Keratinocyte (primary cell): ENCODE measurements at regions not wholly inside any gene's neighbourhood (a gene's known extent, or its start where the extent isn't known, plus 50 kb on each side); places are given as distances from the start of the nearest gene placed in this dataset.

ENCODE experiments used
- DNase-seq: peaks from one replicate; pipeline ENCODE4 v3.0.0-alpha.2; 2011; ENCODE audit warnings: low read depth, missing footprints, low spot score
- FAIRE-seq: peaks from 2 replicates; lab custom pipeline; 2011; peaks lifted over from hg19 to GRCh38; lab: Jason Lieb, UNC
- H2AFZ ChIP-seq: 2 replicates; pipeline ENCODE4 v1.6.0; 2012; ENCODE audit warnings: low read length, control low read depth, inconsistent platforms; ENCODE audit not compliant: control insufficient read depth
- H3K27ac ChIP-seq: 2 replicates; pipeline ENCODE4 v1.5.1; 2011; ENCODE audit warnings: low read length; ENCODE audit not compliant: control insufficient read depth, insufficient read depth
- H3K27me3 ChIP-seq: 3 replicates; pipeline ENCODE4 v1.6.0; 2011; ENCODE audit warnings: low read length; ENCODE audit not compliant: control insufficient read depth, insufficient read depth; ENCODE audit errors: extremely low read depth
- H3K36me3 ChIP-seq, 2 experiments: 2 replicates in 1 of 2; 3 replicates in 1 of 2; pipeline ENCODE4 v1.5.1; 2011; ENCODE audit warnings: low read length in 2 of 2, mild to moderate bottlenecking in 1 of 2; ENCODE audit not compliant: control insufficient read depth in 2 of 2, insufficient read depth in 2 of 2; ENCODE audit errors: extremely low read depth in 1 of 2
- H3K4me1 ChIP-seq: 3 replicates; pipeline ENCODE4 v1.5.1; 2011; ENCODE audit warnings: low read length; ENCODE audit not compliant: control insufficient read depth, insufficient read depth; ENCODE audit errors: extremely low read depth
- H3K4me2 ChIP-seq: 3 replicates; pipeline ENCODE4 v1.6.0; 2011; ENCODE audit warnings: low read depth, low read length; ENCODE audit not compliant: control insufficient read depth, insufficient read depth; ENCODE audit errors: extremely low read depth
- H3K4me3 ChIP-seq, 3 experiments: fragments of 200-600 bp in 1 of 3; sonication (generic) in 1 of 3; 2 replicates in 2 of 3; 3 replicates in 1 of 3; pipeline ENCODE4 v1.5.1; 2011 to 2016; ENCODE audit warnings: low read length in 3 of 3, mild to moderate bottlenecking in 3 of 3, control low read depth in 2 of 3, inconsistent platforms in 1 of 3, low read depth in 1 of 3, mixed read lengths in 1 of 3, mixed run types in 1 of 3, moderate library complexity in 1 of 3; ENCODE audit not compliant: control insufficient read depth in 2 of 3, insufficient read depth in 2 of 3; ENCODE audit errors: extremely low read depth in 1 of 3
- H3K79me2 ChIP-seq: 2 replicates; pipeline ENCODE4 v1.6.0; 2012; ENCODE audit warnings: low read length; ENCODE audit not compliant: control insufficient read depth, insufficient read depth
- H3K9ac ChIP-seq: 3 replicates; pipeline ENCODE4 v1.6.0; 2011; ENCODE audit warnings: low read length; ENCODE audit not compliant: control insufficient read depth, insufficient read depth; ENCODE audit errors: extremely low read depth
- H3K9me1 ChIP-seq: 3 replicates; pipeline ENCODE4 v1.6.0; 2011; ENCODE audit warnings: low read length; ENCODE audit not compliant: control insufficient read depth, insufficient read depth; ENCODE audit errors: extremely low read depth
- H3K9me3 ChIP-seq: 2 replicates; pipeline ENCODE4 v1.5.1; 2012; ENCODE audit warnings: low read depth, low read length; ENCODE audit not compliant: control insufficient read depth
- H4K20me1 ChIP-seq: 3 replicates; pipeline ENCODE4 v1.6.0; 2011; ENCODE audit warnings: low read length; ENCODE audit not compliant: control insufficient read depth, insufficient read depth; ENCODE audit errors: extremely low read depth
- CTCF ChIP-seq, 3 experiments: IDR thresholded peaks in 1 of 3; conservative IDR thresholded peaks in 1 of 3; optimal IDR thresholded peaks in 1 of 3; 2 replicates in 2 of 3; 3 replicates in 1 of 3; pipeline versions ENCODE3 to v1.5.1; 2011; ENCODE audit warnings: low read length in 3 of 3, mild to moderate bottlenecking in 3 of 3, moderate library complexity in 2 of 3, control low read depth in 1 of 3, inconsistent platforms in 1 of 3; ENCODE audit not compliant: insufficient read depth in 2 of 3; ENCODE audit errors: extremely low read depth in 1 of 3
- EZH2 ChIP-seq: IDR thresholded peaks from one replicate; pipeline ENCODE4 v1.6.1; 2012; ENCODE audit warnings: inconsistent platforms, mild to moderate bottlenecking, low read length, moderate library complexity
- dilution Hi-C: fragments of 300-500 bp; cut with MboI; formaldehyde crosslinking; loops from one replicate; pipeline ENCODE4 v1.7.0; 2020; ENCODE audit warnings: low sequenced_read_pairs; ENCODE audit not compliant: extremely low pct_ligation_motif_present

DNA sequence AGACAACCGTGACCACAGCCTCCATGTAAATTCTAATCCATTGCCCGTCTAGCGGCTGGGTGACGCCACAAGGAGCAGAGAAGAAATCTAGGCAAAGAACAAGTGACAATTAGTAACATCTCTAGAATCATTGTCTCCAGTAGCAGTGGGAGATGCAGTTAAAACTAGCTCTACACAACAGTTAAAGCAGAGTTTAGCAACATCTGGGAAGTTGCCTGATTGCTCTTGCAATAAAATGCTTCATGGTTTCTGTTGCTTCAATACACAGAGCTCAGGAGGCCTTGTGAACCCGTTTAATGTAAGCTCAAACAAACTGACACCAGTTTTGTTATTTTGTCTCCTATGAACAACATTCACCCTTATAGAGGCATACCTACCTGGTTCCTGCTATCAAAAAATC, 369.8 kb upstream of the PDE4D start:
- Histone ChIP-seq H3K36me3 (no peaks in the 10 kb centered on the region), H3K9ac (no peak overlapping the region), H3K4me1 (no peaks in the 10 kb centered on the region), H2AFZ (no peak overlapping the region), H3K27ac (no peak overlapping the region), H3K27me3 (no peaks in the 10 kb centered on the region), H3K9me1 (no peaks in the 10 kb centered on the region), H3K4me3 (no peak overlapping the region), H3K9me3 (no peaks in the 10 kb centered on the region), H3K4me2 (no peak overlapping the region), H3K79me2 (no peaks in the 10 kb centered on the region), H4K20me1 (no peaks in the 10 kb centered on the region)
- no peak for TF ChIP-seq CTCF (optimal IDR thresholded peaks at IDR 0.05 in 1 of 3, IDR thresholded peaks at IDR 0.05 in 1 of 3, conservative IDR thresholded peaks at IDR 0.05 in 1 of 3; ENCODE audit: extremely low read depth in 1 of 3, insufficient read depth in 2 of 3, low read length in 3 of 3)
- TF ChIP-seq EZH2 = no peak
- FAIRE-seq (no peak), DNase-seq (no peak)
- dilution Hi-C loops = no loop called here

DNA sequence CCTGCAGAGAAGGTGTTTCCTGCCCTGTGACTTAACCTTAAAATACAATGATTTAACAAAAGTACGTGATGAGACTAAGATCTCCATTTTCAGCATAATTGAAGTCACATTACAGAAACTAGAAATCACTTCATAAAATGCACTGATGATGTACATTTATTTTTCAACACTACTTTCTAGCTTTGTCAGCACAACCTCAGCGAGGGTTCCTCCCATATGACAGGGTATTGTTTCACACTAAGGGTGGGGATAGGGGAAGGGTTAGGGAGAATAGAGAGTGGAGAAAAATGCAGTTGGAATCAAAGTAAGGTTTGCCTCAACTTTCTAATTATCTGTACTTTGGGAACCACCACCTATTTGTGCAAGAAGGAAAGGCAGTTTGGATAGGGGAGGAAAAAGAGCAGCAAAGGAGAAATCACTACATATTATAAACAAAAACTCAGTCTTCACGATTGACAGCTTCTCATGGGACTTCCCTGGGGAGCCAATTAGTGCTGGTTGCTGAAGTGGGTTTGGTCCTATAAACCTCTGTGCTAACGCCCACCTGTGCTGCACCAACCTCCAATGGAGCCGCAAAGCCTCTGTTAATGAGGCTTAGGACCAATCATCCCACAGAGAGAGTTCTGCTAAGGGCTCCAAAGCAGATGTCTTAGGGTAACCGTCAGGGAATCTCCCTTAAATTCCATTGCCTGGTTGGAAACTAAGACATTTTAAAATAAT, 369.2 kb upstream of the PDE4D start:
- H3K36me3 ChIP-seq = no peaks in the 10 kb centered on the region
- no peaks in the 10 kb centered on the region for H4K20me1 ChIP-seq
- no peaks in the 10 kb centered on the region for H3K27me3 ChIP-seq
- H3K9ac ChIP-seq = no peak overlapping the region
- H3K4me3 ChIP-seq = no peak overlapping the region
- no peak overlapping the region for H3K27ac ChIP-seq
- TF ChIP-seq CTCF (optimal IDR thresholded peaks at IDR 0.05 in 1 of 3, IDR thresholded peaks at IDR 0.05 in 1 of 3, conservative IDR thresholded peaks at IDR 0.05 in 1 of 3; ENCODE audit: extremely low read depth in 1 of 3, insufficient read depth in 2 of 3, low read length in 3 of 3) (no peak), EZH2 (no peak)
- no peak overlapping the region for H3K4me2 ChIP-seq
- no peak for FAIRE-seq
- no peaks in the 10 kb centered on the region for H3K4me1 ChIP-seq
- H3K79me2 ChIP-seq = no peaks in the 10 kb centered on the region
- H3K9me1 ChIP-seq = no peaks in the 10 kb centered on the region
- no peaks in the 10 kb centered on the region for H3K9me3 ChIP-seq
- H2AFZ ChIP-seq = no peak overlapping the region
- DNase-seq = no peak
- dilution Hi-C loops = no loop called here
